HS-5 (cell line): ENCODE measurements at regions not wholly inside any gene's neighbourhood (a gene's known extent, or its start where the extent isn't known, plus 50 kb on each side); places are given as distances from the start of the nearest gene placed in this dataset.
"Not testable (repeated sequence)": the region's sequence is repeated elsewhere in the genome, so short reads cannot be mapped to it uniquely, and the experiment has no call there.

ENCODE experiments used
- DNase-seq: peaks from one replicate; pipeline ENCODE4 v3.0.0-alpha.2; 2012; ENCODE audit warnings: low read depth

DNA sequence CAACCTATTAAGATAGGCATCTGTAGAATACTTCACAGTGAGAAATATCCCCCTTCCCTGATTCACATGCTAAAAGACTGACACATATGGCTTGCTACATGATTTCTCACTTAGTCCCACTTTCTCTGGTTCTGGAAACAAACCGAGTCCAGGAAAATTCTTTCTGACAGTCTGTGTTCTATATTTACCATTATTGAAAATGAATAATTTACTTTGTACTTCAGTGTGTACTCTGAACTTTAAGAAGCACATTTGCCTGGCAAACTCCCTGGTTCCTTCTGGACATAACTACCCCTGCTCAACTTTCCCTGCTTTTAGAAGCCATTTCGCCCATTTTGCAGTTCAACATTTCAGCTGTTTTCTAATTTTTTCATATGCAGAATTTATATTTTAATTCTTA, 53.6 kb downstream of the APCS start:
- DNase-seq: no peak

DNA sequence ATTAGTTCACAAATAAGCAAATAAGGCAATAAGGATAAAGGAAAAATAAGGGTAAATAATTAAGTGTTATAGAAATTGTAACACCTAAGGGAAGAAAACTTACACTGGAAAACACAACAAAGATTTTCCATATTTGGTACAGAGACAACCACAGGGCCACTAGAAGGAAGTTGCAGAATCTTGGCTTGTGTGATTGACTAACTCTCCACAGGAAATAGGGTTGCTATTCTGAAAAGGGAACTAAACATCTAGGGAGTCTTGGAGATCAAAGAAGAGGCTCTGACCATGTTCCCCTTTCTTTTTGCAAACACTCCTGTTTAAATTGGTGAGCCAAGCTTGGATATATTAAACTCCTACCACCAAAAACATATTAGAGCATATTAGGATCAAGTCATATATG, 59.1 kb downstream of the APCS start:
- DNase-seq: no peak

DNA sequence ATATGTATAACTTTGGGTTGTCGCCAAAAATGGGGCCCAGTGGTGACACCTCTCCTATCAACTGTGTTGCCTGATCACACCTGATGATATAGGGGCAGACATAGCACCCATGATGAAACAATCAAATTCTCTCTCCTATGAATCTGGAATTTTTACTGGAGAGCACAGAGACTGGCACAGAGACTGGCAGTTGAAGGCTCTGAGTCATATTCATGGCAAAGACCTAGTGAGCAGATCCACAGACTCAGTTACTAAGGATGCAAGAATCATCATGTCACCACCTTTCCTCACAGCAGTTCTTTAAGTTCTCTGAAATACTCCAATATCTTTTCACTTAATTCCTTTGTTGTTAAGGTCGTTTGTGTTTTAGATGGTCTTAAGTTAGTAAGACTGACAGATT, 60.0 kb downstream of the APCS start:
- no peak for DNase-seq

DNA sequence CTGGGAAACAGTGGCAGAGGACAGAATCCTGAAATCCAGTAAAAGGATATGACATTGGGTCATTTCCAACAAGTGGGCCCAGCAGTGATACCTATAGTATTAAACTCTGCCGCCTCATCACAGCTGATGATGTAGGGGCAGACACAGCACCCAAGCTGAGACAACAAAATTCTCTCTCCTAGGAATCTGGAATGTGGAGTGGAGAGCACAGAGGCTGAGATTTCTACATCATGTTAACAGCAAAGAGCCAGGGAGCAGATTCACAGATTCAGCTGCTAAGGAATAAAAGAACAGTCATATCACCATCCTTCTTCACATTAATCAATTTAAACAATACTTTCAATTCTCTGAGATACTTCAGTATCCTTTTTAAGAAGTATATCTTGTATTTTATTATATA, 61.9 kb downstream of the CRP start:
- DNase-seq: no peak

DNA sequence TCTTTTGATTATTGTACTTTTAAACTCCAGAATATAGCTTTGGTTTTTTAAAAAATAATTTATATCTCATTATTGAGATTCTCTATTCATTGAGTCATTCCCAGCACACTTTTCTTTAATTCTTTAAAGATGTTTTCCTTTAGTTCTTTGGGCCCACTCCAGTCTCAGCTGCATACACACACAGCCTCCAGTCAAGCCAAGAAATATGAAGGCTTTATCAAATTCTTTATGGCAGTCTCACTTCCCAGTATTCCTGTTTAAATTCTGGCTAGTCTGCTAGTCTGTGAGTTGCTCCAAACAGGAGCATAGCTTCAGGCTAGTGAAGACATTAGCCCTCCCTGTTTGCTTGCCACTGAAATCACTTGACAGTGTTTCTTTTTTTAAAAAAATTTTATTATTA, 61.2 kb downstream of the CRP start:
- peak; percentile 29 for DNase-seq

DNA sequence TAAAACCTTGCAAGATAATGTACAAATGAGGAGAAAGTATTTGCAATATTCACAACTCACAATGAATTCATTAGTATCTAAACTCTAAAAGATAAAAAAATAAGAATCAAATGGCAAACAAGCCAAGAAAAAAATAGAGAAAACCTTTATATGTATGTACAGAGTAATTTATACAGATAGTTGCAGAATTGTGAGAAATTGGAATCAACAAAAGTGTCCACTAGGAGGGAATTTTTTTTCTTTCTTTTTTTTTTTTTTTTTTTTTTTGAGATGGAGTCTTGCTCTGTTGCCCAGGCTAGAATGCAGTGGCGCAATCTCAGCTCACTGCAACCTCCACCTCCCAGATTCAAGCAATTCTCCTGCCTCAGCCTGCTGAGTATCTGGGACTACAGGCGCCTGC, 56.9 kb downstream of the CRP start:
- not testable (repeated sequence) for DNase-seq
